Eye (tissue), 1 donor: ENCODE measurements at regions not wholly inside any gene's neighbourhood (a gene's known extent, or its start where the extent isn't known, plus 50 kb on each side); places are given as distances from the start of the nearest gene placed in this dataset.
"Not testable (repeated sequence)": the region's sequence is repeated elsewhere in the genome, so short reads cannot be mapped to it uniquely, and the experiment has no call there.

Source experiments
- DNase-seq: peaks from one replicate; pipeline ENCODE4 v3.0.0-alpha.2; 2015

GRCh38 chr5:17690473-17690872 is 56.2 kb downstream of the TAF11L14 start:
- DNase-seq = no peak

- no peak for DNase-seq
Observed at GRCh38 chr5:17691762-17692161, 57.5 kb downstream of the TAF11L14 start.

GRCh38 chr5:17694371-17694770 is 60.1 kb downstream of the TAF11L14 start:
- no peak for DNase-seq

GRCh38 chr5:17694914-17695313 is 60.7 kb downstream of the TAF11L14 start:
- DNase-seq = no peak

- no peak for DNase-seq
Observed at GRCh38 chr5:17696627-17697026, 62.4 kb downstream of the TAF11L14 start.

GRCh38 chr5:17697671-17698070 is 63.4 kb downstream of the TAF11L14 start:
- no peak for DNase-seq

GRCh38 chr5:17709011-17709710 is 74.9 kb downstream of the TAF11L14 start:
- no peak for DNase-seq

- no peak for DNase-seq
Observed at GRCh38 chr5:17713301-17713700, 79.0 kb downstream of the TAF11L14 start.

- DNase-seq = no peak
Observed at GRCh38 chr5:17714186-17714585, 79.9 kb downstream of the TAF11L14 start.

- DNase-seq = no peak
Observed at GRCh38 chr5:17719592-17719991, 85.3 kb downstream of the TAF11L14 start.

GRCh38 chr5:17720071-17720470 is 85.8 kb downstream of the TAF11L14 start:
- DNase-seq = peak; percentile 68

- no peak for DNase-seq
Observed at GRCh38 chr5:17723876-17724275, 89.6 kb downstream of the TAF11L14 start.

- DNase-seq = peak; percentile 10
Observed at GRCh38 chr5:17727098-17727497, 92.8 kb downstream of the TAF11L14 start.

- DNase-seq = no peak
Observed at GRCh38 chr5:17730421-17730820, 96.2 kb downstream of the TAF11L14 start.

- DNase-seq = peak; percentile 17
Observed at GRCh38 chr5:17732351-17732923, 98.2 kb downstream of the TAF11L14 start.

GRCh38 chr5:17734011-17734410 is 99.8 kb downstream of the TAF11L14 start:
- DNase-seq = peak; percentile 11

GRCh38 chr5:17735761-17736160 is 101.5 kb downstream of the TAF11L14 start:
- no peak for DNase-seq

GRCh38 chr5:17737092-17737491 is 102.8 kb downstream of the TAF11L14 start:
- no peak for DNase-seq

- no peak for DNase-seq
Observed at GRCh38 chr5:17738446-17738845, 104.2 kb downstream of the TAF11L14 start.

- no peak for DNase-seq
Observed at GRCh38 chr5:17743580-17744435, 109.5 kb downstream of the TAF11L14 start.

GRCh38 chr5:17748201-17748600 is 113.9 kb downstream of the TAF11L14 start:
- no peak for DNase-seq

- DNase-seq = no peak
Observed at GRCh38 chr5:17748941-17749340, 114.7 kb downstream of the TAF11L14 start.

- not testable (repeated sequence) for DNase-seq
Observed at GRCh38 chr5:17755406-17755805, 121.1 kb downstream of the TAF11L14 start.

- no peak for DNase-seq
Observed at GRCh38 chr5:17761326-17761725, 127.1 kb downstream of the TAF11L14 start.
